HepG2 (cell line): ENCODE measurements at regions not wholly inside any gene's neighbourhood (a gene's known extent, or its start where the extent isn't known, plus 50 kb on each side); places are given as distances from the start of the nearest gene placed in this dataset.

Source experiments
- HDAC1 ChIP-seq: sonication (generic); formaldehyde crosslinking; IDR thresholded peaks from 2 replicates; pipeline ENCODE4 v1.5.1; 2020; ENCODE audit warnings: mild to moderate bottlenecking, missing genetic modification reagents
- MAX ChIP-seq: IDR thresholded peaks from 2 replicates; pipeline ENCODE4 v1.6.1; 2012; ENCODE audit warnings: inconsistent platforms
- MYC ChIP-seq: sonication (generic); formaldehyde crosslinking; IDR thresholded peaks from 2 replicates; pipeline ENCODE4 v1.9.0; 2021; ENCODE audit warnings: missing genetic modification reagents, borderline replicate concordance
- RFX1 ChIP-seq: fragments of 450-650 bp; IDR thresholded peaks from 2 replicates; pipeline ENCODE4 v1.6.1; 2017
- SIX1 ChIP-seq: sonication (generic); formaldehyde crosslinking; IDR thresholded peaks from 2 replicates; pipeline ENCODE4 v1.4.0; 2020; ENCODE audit warnings: missing genetic modification reagents, borderline replicate concordance
- ZNF777 ChIP-seq: sonication (generic); formaldehyde crosslinking; IDR thresholded peaks from 2 replicates; pipeline ENCODE4 v1.4.0; 2020; ENCODE audit warnings: missing genetic modification reagents
- TF ChIP-seq, protein P1 (sequence below): sonication (generic); formaldehyde crosslinking; IDR thresholded peaks from 2 replicates; pipeline ENCODE4 v1.8.1; 2023; ENCODE audit warnings: mild to moderate bottlenecking, inconsistent platforms, moderate library complexity, missing genetic modification reagents, borderline replicate concordance
- TF ChIP-seq, protein P2 (sequence below): sonication (generic); formaldehyde crosslinking; IDR thresholded peaks from 2 replicates; pipeline ENCODE4 v1.4.0; 2020; ENCODE audit warnings: mild to moderate bottlenecking, missing genetic modification reagents, borderline replicate concordance
- TF ChIP-seq, protein P3 (sequence below): sonication (generic); formaldehyde crosslinking; IDR thresholded peaks from 2 replicates; pipeline ENCODE4 v1.5.0; 2020; ENCODE audit warnings: mild to moderate bottlenecking, missing genetic modification reagents, moderate library complexity

GRCh38 chr13:90628471-90628870, 719.0 kb upstream of the MIR17HG start:
- TF ChIP-seq, protein P1, sequence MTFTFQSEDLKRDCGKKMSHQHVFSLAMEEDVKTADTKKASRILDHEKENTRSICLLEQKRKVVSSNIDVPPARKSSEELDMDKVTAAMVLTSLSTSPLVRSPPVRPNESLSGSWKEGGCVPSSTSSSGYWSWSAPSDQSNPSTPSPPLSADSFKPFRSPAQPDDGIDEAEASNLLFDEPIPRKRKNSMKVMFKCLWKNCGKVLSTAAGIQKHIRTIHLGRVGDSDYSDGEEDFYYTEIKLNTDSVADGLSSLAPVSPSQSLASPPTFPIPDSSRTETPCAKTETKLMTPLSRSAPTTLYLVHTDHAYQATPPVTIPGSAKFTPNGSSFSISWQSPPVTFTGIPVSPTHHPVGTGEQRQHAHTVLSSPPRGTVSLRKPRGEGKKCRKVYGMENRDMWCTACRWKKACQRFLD (CRISPR knock-in tag), result no peak
- TF ChIP-seq, protein P2, sequence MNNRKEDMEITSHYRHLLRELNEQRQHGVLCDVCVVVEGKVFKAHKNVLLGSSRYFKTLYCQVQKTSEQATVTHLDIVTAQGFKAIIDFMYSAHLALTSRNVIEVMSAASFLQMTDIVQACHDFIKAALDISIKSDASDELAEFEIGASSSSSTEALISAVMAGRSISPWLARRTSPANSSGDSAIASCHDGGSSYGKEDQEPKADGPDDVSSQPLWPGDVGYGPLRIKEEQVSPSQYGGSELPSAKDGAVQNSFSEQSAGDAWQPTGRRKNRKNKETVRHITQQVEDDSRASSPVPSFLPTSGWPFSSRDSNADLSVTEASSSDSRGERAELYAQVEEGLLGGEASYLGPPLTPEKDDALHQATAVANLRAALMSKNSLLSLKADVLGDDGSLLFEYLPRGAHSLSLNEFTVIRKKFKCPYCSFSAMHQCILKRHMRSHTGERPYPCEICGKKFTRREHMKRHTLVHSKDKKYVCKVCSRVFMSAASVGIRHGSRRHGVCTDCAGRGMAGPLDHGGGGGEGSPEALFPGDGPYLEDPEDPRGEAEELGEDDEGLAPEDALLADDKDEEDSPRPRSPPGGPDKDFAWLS (CRISPR knock-in tag), result no peak
- TF ChIP-seq SIX1 (CRISPR knock-in tag) (no peak), HDAC1 (CRISPR knock-in tag) (no peak), MAX (no peak), ZNF777 (no peak), RFX1 (no peak), MYC (CRISPR knock-in tag) (no peak)
- TF ChIP-seq, protein P3, sequence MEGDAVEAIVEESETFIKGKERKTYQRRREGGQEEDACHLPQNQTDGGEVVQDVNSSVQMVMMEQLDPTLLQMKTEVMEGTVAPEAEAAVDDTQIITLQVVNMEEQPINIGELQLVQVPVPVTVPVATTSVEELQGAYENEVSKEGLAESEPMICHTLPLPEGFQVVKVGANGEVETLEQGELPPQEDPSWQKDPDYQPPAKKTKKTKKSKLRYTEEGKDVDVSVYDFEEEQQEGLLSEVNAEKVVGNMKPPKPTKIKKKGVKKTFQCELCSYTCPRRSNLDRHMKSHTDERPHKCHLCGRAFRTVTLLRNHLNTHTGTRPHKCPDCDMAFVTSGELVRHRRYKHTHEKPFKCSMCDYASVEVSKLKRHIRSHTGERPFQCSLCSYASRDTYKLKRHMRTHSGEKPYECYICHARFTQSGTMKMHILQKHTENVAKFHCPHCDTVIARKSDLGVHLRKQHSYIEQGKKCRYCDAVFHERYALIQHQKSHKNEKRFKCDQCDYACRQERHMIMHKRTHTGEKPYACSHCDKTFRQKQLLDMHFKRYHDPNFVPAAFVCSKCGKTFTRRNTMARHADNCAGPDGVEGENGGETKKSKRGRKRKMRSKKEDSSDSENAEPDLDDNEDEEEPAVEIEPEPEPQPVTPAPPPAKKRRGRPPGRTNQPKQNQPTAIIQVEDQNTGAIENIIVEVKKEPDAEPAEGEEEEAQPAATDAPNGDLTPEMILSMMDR (CRISPR knock-in tag), result no peak
